CD14-positive monocyte (primary cell): ENCODE measurements at regions not wholly inside any gene's neighbourhood (a gene's known extent, or its start where the extent isn't known, plus 50 kb on each side); places are given as distances from the start of the nearest gene placed in this dataset.
A peak's percentile ranks its signal among the peaks of the same experiment; 100 is the strongest.

Experiments used
- DNase-seq, 3 donors: peaks; one replicate each; pipeline ENCODE4 v3.0.0-alpha.2; 2011 to 2022
- H2AFZ ChIP-seq: 2 replicates; pipeline ENCODE4 v1.6.0; 2012; ENCODE audit warnings: mild to moderate bottlenecking, low read depth, low read length, inconsistent platforms; ENCODE audit not compliant: insufficient read depth, poor library complexity, severe bottlenecking
- H3K27ac ChIP-seq, 2 donors: 1 replicate in 1 of 2; 2 replicates in 1 of 2; pipeline ENCODE4 v1.5.1; 2012 to 2013; ENCODE audit warnings: low read length in 2 of 2, control low read depth in 1 of 2, inconsistent platforms in 1 of 2, low read depth in 1 of 2, mild to moderate bottlenecking in 1 of 2
- H3K27me3 ChIP-seq, 2 donors: one replicate each; pipeline versions ENCODE4 v1.6.0 to v1.6.1; 2011 to 2013; ENCODE audit warnings: low read length in 2 of 2; ENCODE audit not compliant: control insufficient read depth in 2 of 2, insufficient read depth in 2 of 2
- H3K36me3 ChIP-seq, 2 donors: replicated peaks in 1 of 2; 1 replicate in 1 of 2; 2 replicates in 1 of 2; pipeline versions ENCODE4 v1.5.1 to v1.6.1; 2012 to 2013; ENCODE audit warnings: low read length in 2 of 2, control low read depth in 1 of 2, inconsistent platforms in 1 of 2, mild to moderate bottlenecking in 1 of 2; ENCODE audit not compliant: insufficient read depth in 2 of 2, control insufficient read depth in 1 of 2
- H3K4me1 ChIP-seq, 2 donors: 1 replicate in 1 of 2; 2 replicates in 1 of 2; pipeline versions ENCODE4 v1.5.1 to v1.6.1; 2012 to 2013; ENCODE audit warnings: low read length in 2 of 2, control low read depth in 1 of 2, inconsistent platforms in 1 of 2, mild to moderate bottlenecking in 1 of 2, moderate library complexity in 1 of 2; ENCODE audit not compliant: insufficient read depth in 2 of 2, control insufficient read depth in 1 of 2
- H3K4me2 ChIP-seq: replicated peaks from 2 replicates; pipeline ENCODE3; 2012; ENCODE audit warnings: low read length, moderate library complexity, mild to moderate bottlenecking; ENCODE audit not compliant: poor library complexity, severe bottlenecking; ENCODE audit errors: extremely low read depth
- H3K4me3 ChIP-seq, 3 experiments: fragments of 200-600 bp in 1 of 3; sonication (generic) in 1 of 3; replicated peaks in 1 of 3; 1 replicate in 2 of 3; 2 replicates in 1 of 3; pipeline ENCODE4 v1.5.1; 2011 to 2013; ENCODE audit warnings: low read length in 3 of 3, mild to moderate bottlenecking in 3 of 3, control low read depth in 2 of 3, low read depth in 2 of 3, inconsistent platforms in 1 of 3, moderate library complexity in 1 of 3
- H3K79me2 ChIP-seq: 2 replicates; pipeline ENCODE4 v1.6.0; 2012; ENCODE audit warnings: mild to moderate bottlenecking, control low read depth, inconsistent platforms, low read length, moderate library complexity; ENCODE audit not compliant: insufficient read depth
- H3K9ac ChIP-seq: 2 replicates; pipeline ENCODE4 v1.6.0; 2017; ENCODE audit warnings: low read length, mild to moderate bottlenecking; ENCODE audit not compliant: insufficient read depth, poor library complexity, severe bottlenecking
- H3K9me3 ChIP-seq, 2 donors: replicated peaks in 1 of 2; 1 replicate in 1 of 2; 2 replicates in 1 of 2; pipeline versions ENCODE4 v1.5.1 to v1.6.1; 2012 to 2013; ENCODE audit warnings: low read length in 2 of 2, control low read depth in 1 of 2; ENCODE audit not compliant: control insufficient read depth in 1 of 2, insufficient read depth in 1 of 2
- H4K20me1 ChIP-seq: 2 replicates; pipeline ENCODE4 v1.6.0; 2012; ENCODE audit warnings: mild to moderate bottlenecking, low read length, control low read depth, moderate library complexity; ENCODE audit not compliant: insufficient read depth
- H3K27ac Mint-ChIP-seq, 7 donors: one replicate each; pipeline ENCODE4 v1.8.0; 2020; ENCODE audit warnings: mild to moderate bottlenecking in 7 of 7, mixed read lengths in 7 of 7, moderate library complexity in 6 of 7, inconsistent platforms in 2 of 7
- H3K27me3 Mint-ChIP-seq, 3 donors: one replicate each; pipeline ENCODE4 v1.8.0; 2021 to 2022; ENCODE audit warnings: low read depth in 3 of 3, mild to moderate bottlenecking in 3 of 3, mixed read lengths in 3 of 3, moderate library complexity in 3 of 3, inconsistent platforms in 1 of 3
- H3K36me3 Mint-ChIP-seq, 2 donors: one replicate each; pipeline ENCODE4 v1.8.0; 2020; ENCODE audit warnings: mixed read lengths in 2 of 2, inconsistent platforms in 1 of 2, mild to moderate bottlenecking in 1 of 2
- H3K4me1 Mint-ChIP-seq: one replicate; pipeline ENCODE4 v1.8.0; 2020; ENCODE audit warnings: mild to moderate bottlenecking, mixed read lengths
- H3K4me3 Mint-ChIP-seq, 2 donors: one replicate each; pipeline ENCODE4 v1.8.0; 2020; ENCODE audit warnings: mild to moderate bottlenecking in 2 of 2, mixed read lengths in 2 of 2, moderate library complexity in 1 of 2
- H3K9me3 Mint-ChIP-seq, 7 donors: one replicate each; pipeline ENCODE4 v1.8.0; 2020 to 2022; ENCODE audit warnings: mixed read lengths in 7 of 7, mild to moderate bottlenecking in 6 of 7, moderate library complexity in 6 of 7, inconsistent platforms in 2 of 7
- CTCF ChIP-seq: fragments of 200-600 bp; IDR thresholded peaks from one replicate; pipeline ENCODE4 v1.8.0; 2022; ENCODE audit warnings: antibody characterized with exemption, mild to moderate bottlenecking
- WGBS: methylation state at CpG from one replicate; pipeline ENCODE4 v1.1.5; 2013; ENCODE audit warnings: missing lambda C conversion rate; ENCODE audit not compliant: insufficient coverage; 5-methylcytosine and 5-hydroxymethylcytosine counted together
- intact Hi-C, 2 donors: fragments of 100-400 bp; cut with micrococcal nuclease; formaldehyde crosslinking; loops; one replicate each; pipeline versions ENCODE4 v1.15.0 to v1.15.1; 2023

GRCh38 chr14:71452987-71453386 lies 479.2 kb upstream of the RGS6 start:
- no peaks in the 10 kb centered on the region for H3K27me3 Mint-ChIP-seq
- H3K9me3 Mint-ChIP-seq: no peaks in the 10 kb centered on the region
- H3K27ac ChIP-seq: peak overlapping the region in 1 of 2 donors; percentile 55
- H3K4me1 ChIP-seq: peaks cover 10 to 21% of the 10 kb centered on the region in 2 donors
- peaks cover 25% of the 10 kb centered on the region for H3K4me1 Mint-ChIP-seq
- H3K4me3 ChIP-seq: no peak overlapping the region
- 100% methylated on average over 2 of the region's 3 CpGs for WGBS
- H3K9ac ChIP-seq: no peak overlapping the region
- H3K4me2 ChIP-seq: no peak overlapping the region
- TF ChIP-seq CTCF: no peak
- no peaks in the 10 kb centered on the region for H3K79me2 ChIP-seq
- H2AFZ ChIP-seq: no peak overlapping the region
- no peaks in the 10 kb centered on the region for H3K27me3 ChIP-seq
- intact Hi-C loops: no loop called here
- peaks cover 0 to 6% of the 10 kb centered on the region in 2 donors for H3K36me3 ChIP-seq
- DNase-seq: peak in 2 of 3 donors; percentile 10 to 12
- peaks cover 0 to 5% of the 10 kb centered on the region in 2 donors for H3K36me3 Mint-ChIP-seq
- peaks cover 41% of the 10 kb centered on the region for H4K20me1 ChIP-seq
- H3K4me3 Mint-ChIP-seq: no peak overlapping the region
- no peaks in the 10 kb centered on the region for H3K9me3 ChIP-seq
- peak overlapping the region in 5 of 7 donors; percentile 46 to 81 (median 73) for H3K27ac Mint-ChIP-seq

DNA sequence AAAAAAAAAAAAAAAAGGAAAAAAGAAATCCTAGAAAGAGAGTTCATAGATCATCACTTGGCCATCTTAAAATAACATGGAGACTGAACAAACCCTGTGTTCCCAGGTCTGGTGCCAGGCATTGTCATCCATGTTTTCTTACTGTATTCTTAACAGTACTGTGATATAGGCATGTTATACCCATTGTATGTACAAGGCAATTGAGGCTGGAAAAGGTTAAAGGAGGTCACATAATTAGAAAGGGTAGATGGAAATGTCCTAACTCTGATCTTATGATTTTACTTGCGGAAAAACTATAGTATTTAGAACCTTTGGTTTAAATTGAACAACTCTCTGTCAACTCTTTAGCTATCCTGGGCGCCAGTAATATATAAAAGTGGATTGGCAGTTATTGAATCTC lies 478.2 kb upstream of the RGS6 start:
- Histone ChIP-seq H4K20me1 (peaks cover 40% of the 10 kb centered on the region), H3K27me3 (no peaks in the 10 kb centered on the region), H3K4me1 (peaks cover 10 to 21% of the 10 kb centered on the region in 2 donors), H3K4me3 (no peak overlapping the region), H3K4me2 (no peak overlapping the region), H3K79me2 (no peaks in the 10 kb centered on the region), H3K9ac (no peak overlapping the region), H2AFZ (no peak overlapping the region), H3K9me3 (no peaks in the 10 kb centered on the region), H3K27ac (no peak overlapping the region), H3K36me3 (peaks cover 0 to 6% of the 10 kb centered on the region in 2 donors)
- WGBS: no CpG with 5 or more reads among the region's 2 CpGs
- intact Hi-C loops: no loop called here
- DNase-seq: no peak
- Mint-ChIP-seq H3K9me3 (peaks cover 0 to 3% (median 0%) of the 10 kb centered on the region in 7 donors), H3K27ac (peak overlapping the region in 1 of 7 donors; percentile 12), H3K4me3 (no peak overlapping the region), H3K4me1 (peaks cover 25% of the 10 kb centered on the region), H3K36me3 (peaks cover 0 to 9% of the 10 kb centered on the region in 2 donors), H3K27me3 (peaks cover 0 to 2% (median 0%) of the 10 kb centered on the region in 3 donors)
- no peak for TF ChIP-seq CTCF
